Aorta (tissue), 5 donors: ENCODE measurements at regions not wholly inside any gene's neighbourhood (a gene's known extent, or its start where the extent isn't known, plus 50 kb on each side); places are given as distances from the start of the nearest gene placed in this dataset.
"Not testable (repeated sequence)": the region's sequence is repeated elsewhere in the genome, so short reads cannot be mapped to it uniquely, and the experiment has no call there.

ENCODE experiments used
- ATAC-seq: fragments of 200-7000 bp; cut with Tn5 transposase; one replicate; pipeline ENCODE4 v1.9.1; 2022; ENCODE audit warnings: moderate library complexity; ENCODE audit not compliant: low FRiP score
- DNase-seq, 2 donors: peaks; one replicate each; pipeline ENCODE4 v3.0.0-alpha.2; 2020
- H3K27ac ChIP-seq, 2 donors: one replicate each; pipeline ENCODE4 v1.5.1; 2013; ENCODE audit warnings: low read length in 2 of 2, mild to moderate bottlenecking in 2 of 2, moderate library complexity in 2 of 2, control low read depth in 1 of 2, inconsistent platforms in 1 of 2, low read depth in 1 of 2
- H3K27me3 ChIP-seq, 2 donors: one replicate each; pipeline ENCODE4 v1.6.1; 2013; ENCODE audit warnings: control low read depth in 1 of 2, low read length in 1 of 2, mild to moderate bottlenecking in 1 of 2, moderate library complexity in 1 of 2; ENCODE audit not compliant: insufficient read depth in 2 of 2, control insufficient read depth in 1 of 2
- H3K36me3 ChIP-seq, 2 donors: one replicate each; pipeline ENCODE4 v1.6.1; 2013; ENCODE audit warnings: control low read depth in 1 of 2, low read length in 1 of 2, mild to moderate bottlenecking in 1 of 2; ENCODE audit not compliant: insufficient read depth in 2 of 2, control insufficient read depth in 1 of 2
- H3K4me1 ChIP-seq, 2 donors: one replicate each; pipeline ENCODE4 v1.6.1; 2013; ENCODE audit warnings: low read length in 2 of 2, control low read depth in 1 of 2, mild to moderate bottlenecking in 1 of 2, moderate library complexity in 1 of 2; ENCODE audit not compliant: insufficient read depth in 2 of 2, control insufficient read depth in 1 of 2
- H3K4me3 ChIP-seq, 2 donors: one replicate each; pipeline ENCODE4 v1.5.1; 2013; ENCODE audit warnings: low read length in 2 of 2, control low read depth in 1 of 2, mild to moderate bottlenecking in 1 of 2
- H3K9me3 ChIP-seq: one replicate; pipeline ENCODE4 v1.6.1; 2013; ENCODE audit warnings: mild to moderate bottlenecking, low read length; ENCODE audit not compliant: control insufficient read depth
- WGBS, 2 donors: extraction: QIAGEN DNeasy Blood & Tissue Kit; methylation state at CpG; one replicate each; pipeline ENCODE4 v1.1.7; 2013; 5-methylcytosine and 5-hydroxymethylcytosine counted together
- intact Hi-C, 2 donors: fragments of 100-400 bp; cut with DNase I; formaldehyde crosslinking; loops; one replicate each; pipeline versions ENCODE4 v1.14.2 to v1.15.0; 2022
- donor health status: healthy with polysubstance abuse.
- donor health status: Bipolar disorder and iron deficiency.
- donor health status: DM: no; HTN: no; CAD: no.
- donor health status: DM: no; HTN: no; CAD: no.
- donor health status: DM: yes; HTN: yes; CAD: no.

DNA sequence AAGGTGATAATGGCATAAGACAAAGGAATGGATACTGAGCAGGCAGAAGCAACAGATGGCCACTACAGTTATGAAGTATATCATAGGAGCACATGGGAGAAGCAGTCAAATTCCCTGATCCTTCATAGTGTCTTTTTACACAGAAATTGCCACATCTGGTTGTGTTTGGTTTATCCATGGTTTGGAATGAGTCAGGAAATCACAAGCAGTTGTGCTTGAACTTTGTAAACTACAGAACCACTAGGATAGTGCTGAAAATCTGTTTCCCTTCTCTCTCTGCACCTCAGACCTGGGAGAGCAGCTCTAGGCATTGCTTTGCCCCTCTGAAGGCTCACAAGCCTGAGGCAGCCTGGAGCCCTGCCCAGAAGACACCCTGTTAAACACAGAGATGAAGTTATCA is 134.0 kb downstream of the DMRT2 start:
- DNase-seq (no peak), ATAC-seq (no peak)
- Histone ChIP-seq H3K4me1 (no peaks in the 10 kb centered on the region), H3K27me3 (no peaks in the 10 kb centered on the region), H3K9me3 (peaks cover 3% of the 10 kb centered on the region), H3K36me3 (no peaks in the 10 kb centered on the region), H3K4me3 (no peak overlapping the region), H3K27ac (no peak overlapping the region)
- intact Hi-C loops, result no loop called here

DNA sequence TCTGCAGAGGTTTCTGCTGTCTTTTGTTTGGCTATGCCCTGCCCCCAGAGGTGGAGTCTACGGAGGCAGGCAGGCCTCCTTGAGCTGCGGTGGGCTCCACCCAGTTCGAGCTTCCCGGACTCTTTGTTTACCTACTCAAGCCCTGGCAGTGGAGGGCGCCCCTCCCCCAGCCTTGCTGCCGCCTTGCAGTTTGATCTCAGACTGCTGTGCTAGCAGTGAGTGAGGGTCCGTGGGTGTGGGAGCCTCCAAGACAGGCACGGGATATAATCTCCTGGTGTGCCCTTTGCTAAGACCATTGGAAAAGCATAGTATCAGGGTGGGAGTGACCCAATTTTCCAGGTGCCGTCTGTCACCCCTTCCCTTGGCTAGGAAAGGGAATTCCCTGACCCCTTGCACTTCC is 137.0 kb downstream of the DMRT2 start:
- not testable (repeated sequence) for H3K4me3 ChIP-seq, H3K27me3 ChIP-seq, H3K9me3 ChIP-seq, DNase-seq, ATAC-seq, H3K4me1 ChIP-seq, H3K27ac ChIP-seq, H3K36me3 ChIP-seq
- 84 to 85% methylated on average over 8 to 9 of the region's 9 CpGs for WGBS, 2 donors
- intact Hi-C loops, result loop anchor here in 1 of 2 donors (5.0 kb wide), 1 partner anchor 225 kb away; no protein-coding TSS in a partner anchor

DNA sequence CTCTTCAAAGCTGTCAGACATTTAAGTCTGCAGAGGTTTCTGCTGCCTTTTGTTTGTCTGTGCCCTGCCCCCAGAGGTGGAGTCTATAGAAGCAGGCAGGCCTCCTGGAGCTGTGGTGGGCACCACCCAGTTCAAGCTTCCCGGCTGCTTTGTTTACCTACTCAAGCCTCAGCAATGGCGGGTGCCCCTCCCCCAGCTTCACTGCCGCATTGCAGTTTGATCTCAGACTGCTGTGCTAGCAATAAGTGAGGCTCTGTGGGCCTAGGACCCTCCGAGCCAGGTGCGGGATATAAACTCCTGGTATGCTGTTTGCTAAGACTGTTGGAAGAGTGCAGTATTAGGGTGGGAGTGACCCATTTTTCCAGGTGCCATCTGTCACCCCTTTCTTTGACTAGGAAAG is 145.5 kb downstream of the DMRT2 start:
- DNase-seq, H3K27me3 ChIP-seq, intact Hi-C loops, H3K4me1 ChIP-seq, H3K36me3 ChIP-seq, H3K9me3 ChIP-seq, ATAC-seq, H3K4me3 ChIP-seq, H3K27ac ChIP-seq: not testable (repeated sequence)
- 69 to 74% methylated on average over 5 of the region's 5 CpGs for WGBS, 2 donors

DNA sequence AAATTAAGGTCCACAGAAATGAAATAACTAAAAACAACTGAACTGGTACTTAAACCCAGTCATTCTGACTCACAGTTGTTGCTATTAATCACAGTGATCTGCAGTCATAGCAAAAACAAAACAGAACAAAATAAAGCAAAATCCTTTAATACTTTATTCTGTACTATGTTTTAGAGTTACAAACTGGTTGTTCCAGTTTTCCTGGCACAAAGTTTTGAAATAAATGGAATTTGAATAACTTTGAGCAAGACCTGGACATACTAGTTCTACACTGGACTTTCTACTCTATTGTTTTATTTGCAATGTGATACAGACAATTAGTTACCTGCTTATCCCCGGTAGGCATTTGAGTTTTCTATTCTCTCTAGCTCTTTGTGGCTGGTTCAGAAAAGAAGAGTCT is 147.9 kb downstream of the DMRT2 start:
- ATAC-seq (no peak), DNase-seq (no peak)
- H3K36me3 ChIP-seq, result no peaks in the 10 kb centered on the region
- intact Hi-C loops, result no loop called here
- H3K4me3 ChIP-seq, result no peak overlapping the region
- peaks cover 0 to 1% of the 10 kb centered on the region in 2 donors for H3K4me1 ChIP-seq
- H3K27ac ChIP-seq, result no peak overlapping the region
- peaks cover 2% of the 10 kb centered on the region for H3K9me3 ChIP-seq
- WGBS, 2 donors, result 65 to 77% methylated on average over 1 of the region's 1 CpG
- H3K27me3 ChIP-seq, result no peaks in the 10 kb centered on the region

DNA sequence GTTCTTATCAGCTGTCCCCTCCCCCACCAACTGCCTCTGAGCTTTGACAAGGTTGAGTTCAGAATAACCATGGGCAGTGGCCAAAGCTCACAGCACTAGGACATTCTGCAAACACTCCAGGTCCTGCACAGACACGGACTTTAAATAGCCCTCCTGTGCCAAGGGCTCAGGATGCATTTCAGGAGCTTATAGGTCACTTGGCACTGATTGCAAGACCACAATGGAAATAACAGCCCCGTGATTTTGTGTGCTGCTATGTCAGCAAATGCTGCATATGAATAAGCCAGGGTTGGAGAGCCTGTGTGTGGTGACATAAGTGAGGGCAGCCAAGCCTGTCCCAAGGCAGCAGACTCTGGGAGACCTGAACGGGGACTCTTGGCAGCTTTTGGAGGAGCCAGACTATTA is 150.7 kb downstream of the DMRT2 start:
- 1 to 7% methylated on average over 3 of the region's 3 CpGs for WGBS, 2 donors
- Histone ChIP-seq H3K27ac (no peak overlapping the region), H3K4me3 (no peak overlapping the region), H3K36me3 (no peaks in the 10 kb centered on the region), H3K4me1 (peaks cover 0 to 1% of the 10 kb centered on the region in 2 donors), H3K9me3 (peaks cover 2% of the 10 kb centered on the region), H3K27me3 (no peaks in the 10 kb centered on the region)
- intact Hi-C loops, result no loop called here
- DNase-seq (no peak), ATAC-seq (no peak)

DNA sequence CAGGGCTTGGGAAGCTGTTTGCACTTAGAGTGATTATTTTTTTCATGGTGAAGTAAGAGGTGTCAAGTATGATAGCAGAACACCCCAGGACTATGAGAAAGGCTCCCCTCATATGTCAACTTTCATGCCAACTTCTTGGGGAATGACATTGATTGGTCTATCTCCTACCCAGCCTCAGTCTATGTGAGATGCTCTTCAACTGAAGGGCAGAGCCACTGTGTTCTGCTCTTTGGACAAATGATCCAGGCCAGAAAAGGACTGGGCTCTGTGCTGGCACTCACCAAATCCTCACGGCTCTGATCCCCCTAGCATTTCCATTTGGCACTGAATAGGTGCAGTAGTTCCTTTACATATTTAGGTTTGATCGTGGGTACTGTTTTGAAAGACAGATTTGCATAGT is 151.1 kb downstream of the DMRT2 start:
- no peak for ATAC-seq
- Histone ChIP-seq H3K27ac (no peak overlapping the region), H3K4me1 (peaks cover 0 to 1% of the 10 kb centered on the region in 2 donors), H3K36me3 (no peaks in the 10 kb centered on the region), H3K9me3 (peaks cover 2% of the 10 kb centered on the region), H3K4me3 (no peak overlapping the region), H3K27me3 (no peaks in the 10 kb centered on the region)
- 8 to 17% methylated on average over 2 of the region's 2 CpGs for WGBS, 2 donors
- DNase-seq, result no peak
- intact Hi-C loops, result no loop called here

DNA sequence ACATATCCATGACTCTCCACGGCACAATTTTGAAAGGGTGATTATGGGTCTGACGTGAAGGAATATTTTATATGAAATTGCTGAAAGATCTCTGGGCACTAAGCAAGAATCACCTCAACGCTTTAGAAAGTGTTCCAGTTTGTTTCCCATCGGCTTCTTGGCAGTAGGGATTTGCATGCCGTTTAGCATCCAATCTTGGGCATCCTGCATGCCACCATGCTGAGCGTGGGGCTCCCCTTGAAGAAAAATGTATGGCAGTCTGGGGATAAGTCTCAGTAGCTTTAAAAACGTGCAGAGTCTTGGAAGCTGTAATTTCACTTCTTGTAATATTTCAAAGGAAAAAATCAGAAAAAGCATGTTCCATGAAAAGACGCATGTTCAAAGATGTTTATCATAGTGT is 151.7 kb downstream of the DMRT2 start:
- H3K27ac ChIP-seq, result no peak overlapping the region
- DNase-seq, result no peak
- H3K4me3 ChIP-seq, result no peak overlapping the region
- no peaks in the 10 kb centered on the region for H3K36me3 ChIP-seq
- WGBS, 2 donors, result 60 to 62% methylated on average over 8 of the region's 8 CpGs
- ATAC-seq, result no peak
- no peaks in the 10 kb centered on the region for H3K27me3 ChIP-seq
- peaks cover 2% of the 10 kb centered on the region for H3K9me3 ChIP-seq
- peaks cover 0 to 1% of the 10 kb centered on the region in 2 donors for H3K4me1 ChIP-seq
- intact Hi-C loops, result no loop called here

DNA sequence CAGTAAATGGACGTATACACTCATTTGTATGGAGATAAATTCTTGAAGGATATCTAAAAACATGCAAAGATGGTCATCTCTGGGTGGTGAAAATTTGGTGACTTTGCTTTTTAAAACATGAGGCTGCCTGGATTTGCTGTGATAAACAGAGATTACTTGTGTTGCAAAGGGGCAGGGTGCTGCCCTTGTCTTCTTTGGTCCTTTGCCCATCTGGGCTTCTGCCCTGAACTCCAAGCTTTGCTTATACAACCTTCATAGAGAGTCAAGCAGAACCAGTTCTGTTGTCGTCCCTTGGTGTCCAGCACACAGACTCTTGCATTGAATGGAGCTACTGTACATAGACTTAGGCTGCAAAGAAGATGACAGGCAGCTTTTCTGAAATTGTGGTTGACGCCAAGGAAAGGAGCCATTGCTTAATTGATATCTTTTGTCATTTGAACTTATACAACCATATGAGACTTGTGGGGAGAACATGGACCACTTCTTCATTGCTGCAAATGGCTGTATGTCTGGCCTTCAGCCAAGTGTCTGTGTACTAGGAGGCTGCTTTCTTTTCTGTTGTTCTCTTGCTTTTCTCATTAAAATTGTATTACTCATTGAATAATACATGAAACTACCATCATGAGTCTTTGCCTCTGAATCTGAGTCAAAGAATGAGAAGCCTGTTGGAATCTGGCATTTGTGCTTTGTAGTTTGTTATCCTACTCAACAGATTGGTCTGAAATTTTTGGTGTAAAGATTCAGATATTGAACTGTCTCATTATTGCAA is 152.5 kb downstream of the DMRT2 start:
- intact Hi-C loops, result no loop called here

DNA sequence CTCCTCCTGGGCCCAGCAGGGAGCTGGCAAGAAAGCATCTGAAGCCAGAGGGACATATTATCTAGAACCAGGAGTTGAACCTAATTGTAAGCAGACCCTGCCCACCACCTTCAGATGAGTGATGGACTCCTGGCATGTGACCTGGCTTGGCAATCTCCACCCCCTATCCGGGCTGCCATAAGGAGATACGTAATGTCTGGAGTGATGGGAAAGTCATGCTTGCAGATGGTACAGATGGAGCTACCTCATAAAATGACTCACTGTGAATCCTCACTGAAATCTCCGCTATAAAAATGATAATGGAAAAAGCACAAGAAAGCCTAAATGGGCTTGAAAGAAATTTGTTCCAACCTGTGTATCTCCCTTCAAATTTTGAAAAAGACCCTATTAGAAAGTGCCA is 157.5 kb downstream of the DMRT2 start:
- no peaks in the 10 kb centered on the region for H3K9me3 ChIP-seq
- H3K4me3 ChIP-seq, result no peak overlapping the region
- no peaks in the 10 kb centered on the region for H3K27me3 ChIP-seq
- ATAC-seq (no peak), DNase-seq (no peak)
- no peaks in the 10 kb centered on the region for H3K36me3 ChIP-seq
- intact Hi-C loops, result no loop called here
- WGBS, 2 donors, result 78 to 80% methylated on average over 3 of the region's 3 CpGs
- no peaks in the 10 kb centered on the region for H3K4me1 ChIP-seq
- H3K27ac ChIP-seq, result no peak overlapping the region

More for the DNA sequence above, 152.5 kb downstream of the DMRT2 start:
- peaks cover 2% of the 10 kb centered on the region for H3K9me3 ChIP-seq
- no peak for DNase-seq
- H3K4me1 ChIP-seq, result peaks cover 0 to 1% of the 10 kb centered on the region in 2 donors
- no peak overlapping the region for H3K4me3 ChIP-seq
- no peak for ATAC-seq
- H3K36me3 ChIP-seq, result no peaks in the 10 kb centered on the region
- H3K27ac ChIP-seq, result no peak overlapping the region
- no peaks in the 10 kb centered on the region for H3K27me3 ChIP-seq
- whole genome bisulfite sequencing, 2 donors, result 51 to 71% methylated on average over 3 of the region's 3 CpGs
